Hematopoietic multipotent progenitor cell treated with erythropoietin and hydrocortisone succinate and interleukin-3 and kit ligand, for 8 days (in vitro differentiated cells): ENCODE measurements at regions not wholly inside any gene's neighbourhood (a gene's known extent, or its start where the extent isn't known, plus 50 kb on each side); places are given as distances from the start of the nearest gene placed in this dataset.
"Not testable (repeated sequence)": the region's sequence is repeated elsewhere in the genome, so short reads cannot be mapped to it uniquely, and the experiment has no call there.

ENCODE experiments used
- DNase-seq: peaks from one replicate; pipeline ENCODE4 v3.0.0-alpha.2; 2015

DNA sequence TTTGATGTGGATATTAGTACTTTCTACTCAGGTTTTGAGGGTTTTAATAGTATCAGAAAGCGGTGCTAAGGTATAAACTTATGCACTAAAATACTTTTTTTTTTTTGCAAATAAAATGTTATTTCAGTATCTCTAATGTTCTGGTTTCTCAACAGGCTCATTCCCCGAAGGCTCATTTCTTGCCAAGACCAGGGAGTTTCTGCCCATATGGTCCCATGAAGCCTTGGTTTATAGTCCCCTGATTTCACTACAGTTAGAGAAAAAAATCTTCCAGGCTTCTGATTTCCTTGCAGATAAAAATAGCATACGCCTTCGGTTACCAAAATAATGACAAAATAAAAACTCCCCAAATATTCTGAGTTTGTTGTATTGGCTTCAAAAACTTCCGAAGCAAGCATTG, 814.2 kb upstream of the PABPC4L start:
- DNase-seq = no peak

DNA sequence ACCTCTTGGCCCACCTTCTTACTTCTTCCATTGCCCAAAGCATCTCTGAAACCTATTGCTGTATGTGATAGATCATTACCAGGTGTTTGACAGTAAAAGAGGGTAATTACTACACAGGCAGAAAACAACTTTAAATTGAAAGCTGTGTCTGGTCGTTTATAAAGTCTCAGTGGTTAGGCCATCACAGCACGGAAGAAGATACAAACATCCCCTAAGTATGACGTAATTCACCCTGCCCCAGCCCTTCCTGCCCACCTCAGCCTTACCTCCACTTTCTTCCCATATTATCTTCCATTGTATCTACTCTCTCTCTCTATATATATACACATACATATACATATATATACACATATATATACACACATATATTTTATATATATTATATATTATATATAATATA, 805.8 kb upstream of the PABPC4L start:
- DNase-seq = no peak

DNA sequence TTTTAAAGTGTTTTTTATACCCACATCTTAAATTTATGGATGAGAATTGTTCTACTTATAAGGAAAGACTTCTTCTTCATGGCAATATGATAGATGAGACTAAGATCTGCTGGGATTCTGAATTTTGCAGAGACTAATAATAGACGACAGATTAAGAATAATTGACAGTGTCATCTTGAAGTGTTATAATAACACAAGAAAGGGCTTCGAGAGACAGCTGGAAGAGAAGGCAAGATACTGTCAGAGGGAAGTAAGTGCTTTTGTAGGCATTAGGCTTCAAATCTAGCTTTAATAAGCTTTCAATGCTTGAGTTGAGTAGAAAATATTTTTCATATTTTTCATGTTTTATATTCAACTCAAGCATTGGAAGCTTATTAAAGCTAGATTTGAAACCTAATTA, 797.6 kb upstream of the PABPC4L start:
- no peak for DNase-seq

DNA sequence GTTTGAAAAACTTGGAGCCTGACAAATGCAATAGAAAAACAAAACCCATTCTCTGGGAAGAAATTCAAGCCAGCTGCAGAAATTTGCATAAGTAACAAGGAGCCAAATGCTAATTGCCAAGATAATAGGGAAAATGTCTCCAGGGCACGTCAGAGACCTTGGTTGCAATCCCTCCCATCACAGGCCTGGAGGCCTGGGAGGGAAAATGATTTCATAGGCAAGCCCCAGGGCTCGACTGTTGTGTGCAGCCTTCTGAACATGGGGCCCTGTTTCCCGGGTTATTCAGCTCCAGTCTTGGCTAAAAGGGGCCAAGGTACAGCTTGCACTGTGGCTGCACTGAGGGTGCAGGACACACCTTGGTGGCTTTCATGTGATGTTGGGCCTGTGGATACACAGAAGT, 760.4 kb upstream of the PABPC4L start:
- no peak for DNase-seq

DNA sequence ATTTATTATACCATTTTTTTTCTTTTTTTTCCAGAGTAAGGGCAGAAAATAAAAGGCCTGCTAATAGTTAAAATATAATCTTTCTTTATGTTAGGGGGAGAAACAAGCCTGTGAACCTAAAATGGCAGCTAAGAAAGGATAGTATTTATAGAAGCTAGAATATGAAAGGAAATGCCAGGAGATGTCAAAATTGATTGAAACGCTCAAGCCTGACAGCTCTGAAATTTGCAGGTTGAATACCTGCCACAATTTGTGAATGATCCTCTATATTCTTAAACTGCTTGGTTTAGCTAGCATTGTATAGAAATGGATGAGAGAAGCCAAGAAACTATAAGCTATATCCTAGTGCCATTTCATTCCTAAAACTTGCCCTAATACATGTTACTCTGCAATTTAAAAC, 757.3 kb upstream of the PABPC4L start:
- no peak for DNase-seq

DNA sequence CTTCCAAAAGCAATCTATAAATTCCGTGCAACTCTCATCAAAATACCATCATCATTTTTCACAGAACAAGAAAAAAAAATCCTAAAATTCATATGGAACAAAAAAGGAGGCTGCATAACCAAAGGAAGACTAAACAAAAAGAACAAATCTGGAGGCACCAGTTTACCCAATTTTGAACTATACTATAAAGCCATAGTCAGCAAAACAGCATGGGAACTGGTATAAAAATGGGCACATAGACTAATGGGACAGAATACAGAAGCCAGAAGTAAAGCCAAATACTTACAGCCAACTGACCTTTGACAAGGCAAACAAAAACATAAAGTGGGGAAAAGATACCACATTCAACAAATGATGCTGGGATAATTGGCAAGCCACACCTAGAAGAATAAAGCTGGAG, 753.5 kb upstream of the PABPC4L start:
- DNase-seq = no peak

DNA sequence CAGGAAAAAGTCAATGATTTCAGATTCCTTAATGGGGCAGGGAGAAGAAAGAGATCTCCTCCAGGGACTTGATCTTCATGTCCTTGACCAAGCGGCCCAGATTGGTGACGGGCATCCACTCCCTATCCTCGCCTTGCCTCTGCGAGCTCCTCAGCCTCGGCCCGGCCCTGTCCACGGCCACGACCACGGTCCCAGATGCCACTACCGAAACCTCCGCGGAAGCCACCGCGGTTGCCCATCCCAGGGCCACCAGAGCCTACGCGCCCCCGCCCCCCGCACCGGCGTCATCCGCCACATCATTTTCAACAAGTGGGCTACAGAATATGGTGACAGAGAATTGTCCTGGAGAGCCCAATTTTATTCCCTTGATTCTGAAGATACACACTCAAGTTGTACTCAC, 751.2 kb upstream of the PABPC4L start:
- DNase-seq = no peak

DNA sequence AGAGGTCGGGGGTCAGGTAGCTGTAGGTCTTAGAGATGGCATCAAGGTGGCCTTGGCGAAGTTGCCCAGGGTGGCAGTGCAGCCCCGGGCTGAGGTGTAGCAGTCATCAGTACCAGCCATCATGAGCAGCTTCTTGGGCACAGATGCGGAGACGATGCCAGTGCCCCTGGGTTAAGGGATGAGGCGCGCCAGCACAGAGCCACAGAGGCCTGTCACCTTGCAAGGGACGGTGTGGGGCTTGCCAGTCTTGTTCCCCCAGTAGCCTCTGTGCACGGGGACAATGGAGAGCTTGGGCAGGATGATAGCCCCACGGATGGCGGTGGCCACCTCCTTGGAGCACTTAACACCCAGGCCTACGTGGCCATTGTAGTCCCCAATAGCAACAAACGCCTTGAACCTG, 750.7 kb upstream of the PABPC4L start:
- no peak for DNase-seq

DNA sequence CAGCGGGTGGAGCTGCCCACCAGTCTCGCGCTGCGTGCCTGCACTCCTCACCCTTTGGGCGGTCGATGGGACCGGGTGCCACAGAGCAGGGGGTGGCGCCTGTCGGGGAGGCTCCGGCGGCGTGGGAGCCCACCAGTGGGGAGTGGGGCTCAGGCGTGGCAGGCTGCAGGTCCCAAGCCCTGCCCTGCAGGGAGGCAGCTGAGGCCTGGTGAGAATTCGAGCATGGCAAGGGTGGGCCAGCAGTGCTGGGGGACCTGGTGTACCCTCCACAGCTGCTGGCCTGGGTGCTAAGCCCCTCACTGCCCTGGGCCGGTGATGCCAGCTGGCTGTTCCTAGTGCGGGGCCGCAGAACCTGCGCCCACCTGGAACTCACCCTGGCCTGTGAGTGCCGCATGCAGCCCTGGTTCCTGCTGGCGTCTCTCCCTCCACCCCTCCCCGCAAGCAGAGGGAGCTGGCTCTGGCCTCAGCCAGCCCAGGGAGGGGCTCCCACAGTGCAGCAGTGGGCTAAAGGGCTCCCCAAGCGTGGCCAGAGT, 746.6 kb upstream of the PABPC4L start:
- DNase-seq = no peak

DNA sequence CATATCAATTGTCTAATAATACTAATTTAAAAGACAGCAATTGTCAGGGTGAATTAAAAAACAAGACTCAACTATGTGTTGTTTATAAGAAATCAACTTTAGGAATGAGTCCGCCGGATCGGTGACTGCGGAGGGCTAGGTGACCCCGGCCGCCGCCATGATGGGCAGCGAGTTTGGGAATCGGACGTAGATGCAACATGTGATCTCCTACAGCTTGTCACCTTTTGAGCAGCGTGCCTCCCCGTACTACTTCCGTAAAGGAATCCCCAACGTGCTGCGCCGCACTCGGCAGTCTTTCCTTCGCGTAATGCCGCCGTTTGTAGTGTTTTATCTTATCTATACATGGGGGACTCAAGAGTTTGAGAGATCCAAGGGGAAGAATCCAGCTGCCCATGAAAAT, 742.5 kb upstream of the PABPC4L start:
- DNase-seq = no peak

DNA sequence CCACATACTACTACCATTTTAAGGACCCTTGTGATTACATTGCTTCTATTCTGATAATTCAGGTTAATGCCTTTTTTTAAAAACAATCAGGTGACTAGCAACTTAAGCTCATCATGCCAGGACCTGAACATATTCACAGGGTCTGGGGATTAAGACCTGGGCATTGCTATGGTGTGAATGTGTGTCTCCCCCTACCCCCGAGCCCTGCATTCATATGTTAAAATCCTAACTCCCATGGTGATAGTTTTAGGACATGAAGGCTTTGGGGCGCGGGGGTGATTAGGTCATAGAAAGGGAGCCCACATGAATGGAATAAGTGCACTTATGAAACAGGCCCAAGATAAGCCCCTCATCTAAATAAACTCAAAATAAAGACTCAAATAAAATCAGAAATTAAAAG, 734.4 kb upstream of the PABPC4L start:
- DNase-seq = no peak

DNA sequence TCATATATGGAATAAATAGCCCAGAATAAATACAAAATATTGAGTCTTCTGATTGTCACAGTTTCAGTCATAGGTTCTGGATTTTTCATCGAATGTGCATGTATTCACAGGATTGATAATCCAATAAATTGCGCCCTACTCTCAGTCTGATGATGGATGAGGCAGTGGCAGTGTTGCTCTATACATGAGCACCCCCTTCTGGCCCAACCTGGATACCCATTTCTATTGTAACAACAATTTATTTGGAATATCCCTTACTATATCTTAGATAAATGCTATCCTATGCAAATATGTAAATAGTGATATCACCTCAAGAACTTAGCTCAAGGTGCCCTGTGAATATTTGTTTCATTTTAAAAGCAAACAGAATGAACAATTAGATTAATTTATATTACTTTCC, 733.7 kb upstream of the PABPC4L start:
- DNase-seq = peak; percentile 9

DNA sequence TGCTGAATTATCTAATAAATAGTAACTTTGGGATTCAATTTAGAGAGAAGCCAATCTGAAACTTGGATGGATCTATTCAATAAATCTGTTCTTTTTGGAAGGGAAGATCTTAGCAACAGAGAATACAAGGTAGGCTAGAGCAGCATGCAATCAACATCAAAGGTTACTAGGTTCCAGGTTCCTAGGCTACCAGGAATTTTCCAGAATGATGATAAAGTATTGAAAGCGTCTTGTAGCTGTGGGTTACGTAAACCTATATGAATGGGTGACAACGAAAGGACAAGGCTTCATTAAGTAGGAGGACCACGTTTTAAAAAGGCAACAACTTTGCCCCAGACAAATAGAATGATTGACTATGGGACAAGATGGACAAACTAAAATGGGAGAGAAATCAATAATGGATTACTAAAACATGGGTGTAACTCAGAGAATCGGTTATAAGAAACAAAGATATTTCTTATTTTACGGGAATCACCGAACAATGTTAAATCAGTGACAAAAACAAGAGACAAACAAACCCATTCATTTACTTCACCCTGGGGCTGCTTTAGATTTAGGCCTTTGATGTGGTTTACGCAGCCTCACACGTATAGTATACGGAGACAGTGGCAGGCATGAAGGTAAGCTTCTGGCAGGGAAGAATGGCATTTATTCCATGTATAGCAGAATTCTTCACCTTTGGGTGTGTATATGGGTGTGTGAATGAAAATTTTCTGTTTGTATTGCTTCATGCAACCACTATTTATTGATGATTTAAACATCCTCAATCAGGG, 732.6 kb upstream of the PABPC4L start:
- DNase-seq = no peak

DNA sequence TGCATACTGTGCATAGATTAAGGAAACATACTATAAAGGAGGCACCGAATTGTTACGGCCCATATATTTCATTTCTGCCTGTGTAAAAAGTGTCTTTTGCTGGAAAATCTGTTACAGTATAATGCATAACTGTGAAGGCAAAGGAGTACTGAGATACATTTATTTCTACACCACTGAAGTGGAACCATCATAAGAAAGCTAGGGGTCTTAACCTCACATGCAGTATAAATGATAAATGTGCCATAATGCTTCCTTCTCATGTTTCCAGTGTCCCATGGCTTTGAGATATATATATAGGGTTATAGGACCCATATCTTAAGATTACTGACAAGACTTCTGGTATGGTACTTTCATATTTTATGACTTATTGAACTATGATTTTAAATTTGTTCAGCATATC, 713.8 kb upstream of the PABPC4L start:
- DNase-seq = no peak

DNA sequence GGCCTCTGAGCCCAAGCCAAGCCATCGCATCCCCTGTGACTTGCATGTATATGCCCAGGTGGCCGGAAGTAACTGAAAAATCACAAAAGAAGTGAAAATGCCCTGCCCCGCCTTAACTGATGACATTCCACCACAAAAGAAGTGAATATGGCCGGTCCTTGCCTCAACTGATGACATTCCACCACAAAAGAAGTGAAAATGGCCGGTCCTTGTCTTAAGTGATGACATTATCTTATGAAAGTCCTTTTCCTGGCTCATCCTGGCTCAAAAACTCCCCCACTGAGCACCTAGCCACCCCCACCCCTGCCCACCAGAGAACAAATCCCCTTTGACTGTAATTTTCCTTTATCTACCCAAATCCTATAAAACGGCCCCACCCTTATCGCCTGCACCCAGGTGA, 712.7 kb upstream of the PABPC4L start:
- not testable (repeated sequence) for DNase-seq

DNA sequence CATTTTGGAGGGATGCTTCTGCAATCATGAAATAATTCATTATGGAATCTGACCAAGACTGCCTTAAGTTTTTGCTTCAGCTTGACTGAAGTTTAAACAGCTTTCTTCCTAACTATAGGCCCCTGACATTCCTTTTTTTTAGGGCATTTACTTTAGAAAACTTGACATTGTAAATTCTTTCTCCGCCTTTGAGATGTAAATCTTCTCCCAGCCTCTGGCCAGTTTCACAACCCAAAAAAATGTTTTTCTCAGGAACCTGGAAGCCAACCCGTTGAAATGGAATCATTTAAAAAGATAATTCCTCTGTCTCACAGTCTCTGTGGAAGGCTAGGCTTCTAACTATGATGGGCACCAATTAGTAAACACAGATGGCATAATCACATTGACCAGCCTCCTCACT, 710.4 kb upstream of the PABPC4L start:
- DNase-seq = no peak

DNA sequence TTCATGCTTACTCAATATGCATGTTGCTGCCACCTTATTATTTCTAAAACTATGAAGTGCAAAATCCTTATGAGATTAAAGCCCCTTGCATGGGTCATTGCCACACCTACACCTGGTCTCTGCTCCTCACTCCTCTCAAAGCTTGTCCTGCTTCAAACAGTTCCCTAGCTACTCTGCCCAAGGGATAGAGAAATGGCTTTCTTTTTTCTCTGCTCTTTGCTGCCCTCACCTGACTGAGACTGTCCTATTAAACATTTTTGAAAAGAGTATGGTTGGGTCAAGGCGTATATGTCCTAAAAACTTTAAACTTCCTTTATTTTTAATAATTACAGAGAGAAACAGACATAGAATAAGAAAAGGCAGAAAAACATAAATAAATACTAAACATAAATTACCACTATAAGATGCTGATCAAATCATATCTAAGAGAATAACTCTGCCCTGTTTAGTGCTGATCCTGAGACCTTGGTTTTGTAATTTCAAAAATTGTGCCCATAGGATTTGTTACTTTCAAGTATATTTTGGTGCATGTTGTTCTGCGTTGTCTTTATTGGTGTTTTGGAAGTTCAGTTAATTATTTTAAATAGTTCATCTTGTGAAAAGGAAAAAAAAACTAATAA, 704.9 kb upstream of the PABPC4L start:
- no peak for DNase-seq

DNA sequence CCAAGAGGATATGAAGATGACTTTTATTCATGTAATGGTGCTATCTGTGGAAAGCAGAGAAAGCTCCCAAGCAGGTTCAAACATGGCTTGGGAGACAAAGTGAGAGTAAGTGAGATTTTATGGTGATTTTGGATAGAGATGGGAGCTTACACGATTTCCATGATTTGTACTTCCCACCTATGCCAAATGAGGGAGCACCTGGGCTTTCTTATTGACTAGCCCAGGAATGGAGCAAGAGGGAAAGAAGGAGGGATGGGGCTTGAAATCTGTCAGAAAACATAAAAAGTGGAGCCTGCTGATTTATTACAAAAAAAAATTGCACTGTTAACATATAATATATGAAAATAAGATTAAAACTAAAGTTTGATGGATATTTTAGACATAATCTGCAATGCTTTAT, 703.5 kb upstream of the PABPC4L start:
- DNase-seq = no peak

DNA sequence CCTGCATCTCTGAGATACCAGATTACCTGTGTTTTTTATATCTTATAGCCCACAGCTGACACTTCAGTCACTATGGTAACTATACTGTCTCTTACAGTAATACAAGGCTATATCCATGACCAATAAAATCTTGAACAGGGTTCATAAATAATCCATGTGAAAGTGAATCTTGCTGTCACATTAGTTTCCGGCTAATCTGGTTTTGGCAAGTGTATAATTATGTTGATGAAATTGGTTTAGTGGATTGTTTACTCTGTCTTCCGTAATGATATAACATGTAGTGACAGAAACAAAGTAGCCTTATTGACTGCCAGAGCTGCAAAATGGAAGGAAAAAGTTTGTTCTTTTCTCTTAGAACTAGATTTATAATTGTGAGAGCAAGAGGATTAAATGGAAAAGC, 686.6 kb upstream of the PABPC4L start:
- no peak for DNase-seq

DNA sequence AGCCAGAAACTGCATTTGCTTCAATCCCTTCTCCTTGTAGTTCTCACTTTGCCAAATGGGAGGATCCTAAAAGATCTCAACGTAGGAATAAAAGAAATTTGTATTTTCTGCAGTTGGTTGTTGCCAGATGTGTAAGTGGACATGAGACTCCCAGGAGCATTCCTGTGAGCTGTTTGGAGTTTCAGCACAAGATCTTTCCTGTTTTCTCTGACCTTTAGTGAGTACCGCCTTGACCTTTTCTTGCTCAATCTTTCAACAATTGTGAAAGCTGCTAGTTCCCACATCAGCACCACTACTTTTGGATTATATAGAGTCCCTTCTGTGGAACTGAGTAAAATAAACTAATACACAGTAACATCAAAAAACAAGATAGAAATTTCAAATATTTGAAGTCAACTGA, 683.8 kb upstream of the PABPC4L start:
- DNase-seq = no peak

DNA sequence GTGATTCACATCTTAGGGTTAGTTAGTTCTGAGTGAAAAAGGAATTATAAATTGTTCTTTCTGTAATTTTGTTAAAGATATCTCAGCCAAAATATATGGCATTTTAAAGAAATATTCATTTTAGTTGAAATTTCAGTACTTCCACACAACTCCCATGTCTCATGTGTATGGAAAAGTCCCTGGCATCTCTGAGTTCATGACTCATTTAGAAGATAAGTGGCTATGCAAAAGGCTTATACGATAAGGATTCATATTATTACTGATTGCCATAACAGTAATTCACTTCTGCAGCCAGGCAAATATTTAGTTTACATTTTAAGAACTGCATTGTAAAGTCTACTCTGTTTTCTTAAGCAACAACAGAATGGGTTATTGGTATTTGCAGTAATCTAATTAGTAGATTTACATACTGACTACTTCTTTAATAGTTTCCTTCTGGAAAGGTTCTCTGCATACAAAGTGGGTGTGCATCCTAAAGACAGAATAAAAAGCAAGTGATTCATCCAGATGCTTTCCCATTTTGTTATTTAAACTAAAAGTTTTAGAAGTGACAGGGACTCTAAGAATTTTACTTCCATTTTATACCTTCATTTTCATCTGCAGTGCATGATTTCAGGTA, 682.4 kb upstream of the PABPC4L start:
- no peak for DNase-seq

DNA sequence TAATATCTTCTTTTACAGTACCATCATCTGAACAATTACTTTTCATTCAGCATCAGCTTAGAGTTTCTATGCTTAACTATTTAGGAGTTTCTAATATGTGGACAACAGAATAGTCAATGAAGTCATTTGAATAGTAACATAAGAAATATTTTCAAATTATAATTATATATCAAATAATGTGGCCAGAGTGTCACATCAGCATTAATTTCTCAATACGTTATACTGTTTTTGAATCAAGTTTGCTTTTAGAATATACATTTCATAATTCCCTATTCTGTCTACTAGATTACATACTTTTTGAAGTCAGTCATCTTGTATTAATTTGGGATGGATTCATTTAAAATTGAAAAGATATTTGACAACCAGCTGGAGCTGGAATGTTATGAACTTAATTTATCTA, 677.4 kb upstream of the PABPC4L start:
- no peak for DNase-seq

DNA sequence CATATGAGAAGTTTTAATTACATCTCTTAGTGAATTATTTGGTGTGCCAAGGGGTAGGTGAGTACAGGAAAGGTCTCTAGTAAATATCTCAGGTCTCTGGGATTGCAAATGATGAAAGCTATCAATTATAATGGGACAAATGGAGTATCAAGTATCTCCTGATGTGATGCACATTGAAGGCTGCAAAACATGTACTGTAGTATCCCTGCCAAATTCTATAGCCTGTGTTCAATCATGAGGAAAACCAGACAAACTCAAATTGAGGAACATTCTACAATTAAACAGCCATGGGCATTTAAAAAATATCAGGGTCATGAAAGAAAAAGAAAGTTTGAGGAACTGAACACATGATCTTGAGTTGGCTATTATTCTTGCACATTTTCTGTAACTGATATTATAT, 665.4 kb upstream of the PABPC4L start:
- no peak for DNase-seq

DNA sequence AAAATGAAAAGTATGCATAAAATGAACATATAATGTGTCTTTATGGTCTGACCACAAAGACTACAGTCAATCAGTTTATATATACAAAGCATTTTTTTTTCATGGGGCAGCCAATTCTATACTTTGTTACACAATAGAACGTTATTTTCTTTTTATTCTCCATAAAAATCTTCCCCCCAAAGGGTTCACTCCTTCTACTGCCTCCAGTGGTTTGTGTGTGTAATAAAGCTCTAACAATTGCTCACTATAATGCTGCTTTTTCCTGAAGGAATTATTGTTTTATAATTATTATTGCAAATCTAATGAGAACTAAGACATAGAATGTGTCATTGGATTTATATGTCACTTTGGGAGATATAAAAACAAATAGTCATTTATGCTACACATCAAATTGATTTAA, 664.1 kb upstream of the PABPC4L start:
- no peak for DNase-seq
